Caki2 (cell line): ENCODE measurements at regions not wholly inside any gene's neighbourhood (a gene's known extent, or its start where the extent isn't known, plus 50 kb on each side); places are given as distances from the start of the nearest gene placed in this dataset.
"Not testable (repeated sequence)": the region's sequence is repeated elsewhere in the genome, so short reads cannot be mapped to it uniquely, and the experiment has no call there.

ENCODE experiments used
- DNase-seq: peaks from one replicate; pipeline ENCODE4 v3.0.0-alpha.2; 2015; ENCODE audit warnings: low read depth
- in situ Hi-C: cut with HindIII; loops from 2 replicates; pipeline ENCODE4 v1.10.0; 2016; ENCODE audit warnings: low sequenced_read_pairs, low pct_unique_long_range_greater_than_20kb, mixed read lengths

GRCh38 chr13:91240341-91240740, 107.1 kb upstream of the MIR17HG start:
- no peak for DNase-seq
- in situ Hi-C loops, result no loop called here

- no peak for DNase-seq
- in situ Hi-C loops, result no loop called here
Observed at GRCh38 chr13:91241221-91241933, 106.1 kb upstream of the MIR17HG start.

- in situ Hi-C loops, result no loop called here
- DNase-seq, result no peak
Observed at GRCh38 chr13:91242652-91243051, 104.8 kb upstream of the MIR17HG start.

GRCh38 chr13:91245288-91245687, 102.2 kb upstream of the MIR17HG start:
- in situ Hi-C loops, result no loop called here
- DNase-seq, result no peak

GRCh38 chr13:91247768-91248167, 99.7 kb upstream of the MIR17HG start:
- in situ Hi-C loops, result no loop called here
- no peak for DNase-seq

GRCh38 chr13:91248249-91248648, 99.2 kb upstream of the MIR17HG start:
- DNase-seq, result no peak
- in situ Hi-C loops, result no loop called here

- no peak for DNase-seq
Observed at GRCh38 chr13:91249370-91249769, 98.1 kb upstream of the MIR17HG start.

GRCh38 chr13:91249861-91250260, 97.6 kb upstream of the MIR17HG start:
- DNase-seq, result no peak
- in situ Hi-C loops, result no loop called here

More at GRCh38 chr13:91249370-91249769, 98.1 kb upstream of the MIR17HG start:
- in situ Hi-C loops, result no loop called here

- DNase-seq, in situ Hi-C loops: not testable (repeated sequence)
Observed at GRCh38 chr13:91251573-91251972, 95.9 kb upstream of the MIR17HG start.

- no peak for DNase-seq
- in situ Hi-C loops, result no loop called here
Observed at GRCh38 chr13:91264484-91264883, 83.0 kb upstream of the MIR17HG start.

- DNase-seq, result no peak
- in situ Hi-C loops, result no loop called here
Observed at GRCh38 chr13:91269237-91269636, 78.2 kb upstream of the MIR17HG start.

- no peak for DNase-seq
- in situ Hi-C loops, result no loop called here
Observed at GRCh38 chr13:91270031-91270430, 77.5 kb upstream of the MIR17HG start.

GRCh38 chr13:91272235-91272777, 75.2 kb upstream of the MIR17HG start:
- DNase-seq, result no peak
- in situ Hi-C loops, result no loop called here

GRCh38 chr13:91273675-91274074, 73.8 kb upstream of the MIR17HG start:
- DNase-seq, result no peak
- in situ Hi-C loops, result no loop called here

GRCh38 chr13:91277013-91277676, 70.3 kb upstream of the MIR17HG start:
- no peak for DNase-seq
- in situ Hi-C loops, result no loop called here

- in situ Hi-C loops, result no loop called here
Observed at GRCh38 chr13:91278291-91278690, 69.2 kb upstream of the MIR17HG start.

GRCh38 chr13:91278888-91279287, 68.6 kb upstream of the MIR17HG start:
- in situ Hi-C loops, result no loop called here
- no peak for DNase-seq

More at GRCh38 chr13:91278291-91278690, 69.2 kb upstream of the MIR17HG start:
- no peak for DNase-seq

- in situ Hi-C loops, result no loop called here
- no peak for DNase-seq
Observed at GRCh38 chr13:91280801-91281200, 66.7 kb upstream of the MIR17HG start.

GRCh38 chr13:91284335-91284734, 63.2 kb upstream of the MIR17HG start:
- no peak for DNase-seq
- in situ Hi-C loops, result no loop called here

GRCh38 chr13:91286317-91286716, 61.2 kb upstream of the MIR17HG start:
- in situ Hi-C loops, result no loop called here

More at GRCh38 chr13:91286317-91286716, 61.2 kb upstream of the MIR17HG start:
- no peak for DNase-seq
